Stimulated activated CD8-positive, alpha-beta memory T cell treated with anti-CD3 and anti-CD28 coated beads, Interleukin-15, amount 100 ng/mL, for 48 hours (primary cell): ENCODE measurements at regions not wholly inside any gene's neighbourhood (a gene's known extent, or its start where the extent isn't known, plus 50 kb on each side); places are given as distances from the start of the nearest gene placed in this dataset.
"Not testable (repeated sequence)": the region's sequence is repeated elsewhere in the genome, so short reads cannot be mapped to it uniquely, and the experiment has no call there.

Experiments
- DNase-seq, 2 donors: peaks; one replicate each; pipeline ENCODE4 v3.0.0-alpha.2; 2020; ENCODE audit warnings: low read depth in 2 of 2

GRCh38 chr1:94769551-94769950 is 50.6 kb upstream of the SLC44A3 start:
- no peak for DNase-seq

- no peak for DNase-seq
These were observed 52.1 kb upstream of the SLC44A3 start for GRCh38 chr1:94768036-94768435.

GRCh38 chr1:94765958-94766357 is 54.2 kb upstream of the SLC44A3 start:
- no peak for DNase-seq

GRCh38 chr1:94759188-94759587 is 61.0 kb upstream of the SLC44A3 start:
- DNase-seq, result no peak

GRCh38 chr1:94757931-94758330 is 62.2 kb upstream of the SLC44A3 start:
- no peak for DNase-seq

GRCh38 chr1:94755675-94756074 is 64.5 kb upstream of the SLC44A3 start:
- DNase-seq, result no peak

GRCh38 chr1:94755016-94755415 is 65.1 kb upstream of the SLC44A3 start:
- not testable (repeated sequence) for DNase-seq

GRCh38 chr1:94754570-94754969 is 65.6 kb upstream of the SLC44A3 start:
- DNase-seq, result no peak

GRCh38 chr1:94754095-94754494 is 66.1 kb upstream of the SLC44A3 start:
- no peak for DNase-seq

GRCh38 chr1:94753171-94753972 is 66.8 kb upstream of the SLC44A3 start:
- DNase-seq, result no peak

- DNase-seq, result not testable (repeated sequence)
These were observed 68.7 kb upstream of the SLC44A3 start for GRCh38 chr1:94751483-94751882.

GRCh38 chr1:94746635-94747525 is 73.3 kb upstream of the SLC44A3 start:
- no peak for DNase-seq

- DNase-seq, result no peak
These were observed 74.4 kb upstream of the SLC44A3 start for GRCh38 chr1:94745742-94746141.

GRCh38 chr1:94743862-94744261 is 76.3 kb upstream of the SLC44A3 start:
- DNase-seq, result no peak

- DNase-seq, result no peak
These were observed 78.2 kb upstream of the SLC44A3 start for GRCh38 chr1:94741996-94742395.

GRCh38 chr1:94741510-94741909 is 78.6 kb upstream of the SLC44A3 start:
- no peak for DNase-seq

- DNase-seq, result no peak
These were observed 80.6 kb upstream of the SLC44A3 start for GRCh38 chr1:94739521-94740061.

- no peak for DNase-seq
These were observed 81.8 kb upstream of the SLC44A3 start for GRCh38 chr1:94738371-94738770.

GRCh38 chr1:94737124-94737998 is 82.8 kb upstream of the SLC44A3 start:
- no peak for DNase-seq

- DNase-seq, result no peak
These were observed 83.6 kb upstream of the SLC44A3 start for GRCh38 chr1:94736549-94736948.

- DNase-seq, result no peak
These were observed 84.1 kb upstream of the SLC44A3 start for GRCh38 chr1:94736073-94736472.
